Midbrain (tissue), 1 donor: ENCODE measurements at regions not wholly inside any gene's neighbourhood (a gene's known extent, or its start where the extent isn't known, plus 50 kb on each side); places are given as distances from the start of the nearest gene placed in this dataset.

Experiments used
- DNase-seq: peaks from one replicate; lab custom pipeline; 2025; lab: John Stamatoyannopoulos, UW

GRCh38 chr20:52643034-52643433 is 329.1 kb upstream of the TSHZ2 start:
- no peak for DNase-seq

DNA sequence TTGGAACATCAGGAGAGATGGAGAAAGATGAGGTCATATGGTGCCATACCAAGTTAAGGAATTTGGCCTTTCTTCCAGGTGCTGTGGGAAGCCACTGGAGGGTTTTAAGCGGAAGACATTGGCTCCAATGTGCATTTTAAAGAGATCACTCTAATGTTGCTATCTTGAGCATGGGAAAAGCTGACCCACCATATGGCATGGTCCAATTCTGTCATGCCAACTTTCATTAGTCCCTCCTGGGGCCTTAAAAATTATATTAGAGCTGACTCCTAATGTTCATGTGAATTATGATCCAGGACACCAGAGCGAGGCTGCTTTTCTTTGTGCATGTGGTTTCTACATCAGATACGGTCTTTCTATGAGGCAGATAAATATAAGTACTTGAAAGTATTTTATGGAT is 335.0 kb upstream of the TSHZ2 start:
- no peak for DNase-seq

- no peak for DNase-seq
Observed at GRCh38 chr20:52631469-52631868, 340.7 kb upstream of the TSHZ2 start.

DNA sequence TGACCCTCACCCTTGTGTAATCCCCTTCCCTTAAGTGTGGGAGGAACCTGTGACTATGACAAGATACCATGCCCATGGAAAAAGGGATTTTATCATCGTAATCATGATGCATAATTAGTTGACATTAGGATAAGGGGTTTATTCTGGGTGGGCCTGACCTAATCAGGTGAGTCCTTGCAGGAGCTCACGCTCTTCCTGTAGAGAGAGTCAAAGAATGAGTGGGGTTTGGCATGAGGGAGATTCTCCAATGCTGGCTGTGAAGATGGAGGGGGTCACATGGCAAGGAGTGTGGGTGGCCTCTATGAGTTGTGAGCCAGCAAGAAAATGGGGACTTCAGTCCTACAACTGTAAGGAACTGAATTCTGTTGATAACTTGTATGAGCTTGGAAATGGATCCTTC is 342.0 kb upstream of the TSHZ2 start:
- no peak for DNase-seq

DNA sequence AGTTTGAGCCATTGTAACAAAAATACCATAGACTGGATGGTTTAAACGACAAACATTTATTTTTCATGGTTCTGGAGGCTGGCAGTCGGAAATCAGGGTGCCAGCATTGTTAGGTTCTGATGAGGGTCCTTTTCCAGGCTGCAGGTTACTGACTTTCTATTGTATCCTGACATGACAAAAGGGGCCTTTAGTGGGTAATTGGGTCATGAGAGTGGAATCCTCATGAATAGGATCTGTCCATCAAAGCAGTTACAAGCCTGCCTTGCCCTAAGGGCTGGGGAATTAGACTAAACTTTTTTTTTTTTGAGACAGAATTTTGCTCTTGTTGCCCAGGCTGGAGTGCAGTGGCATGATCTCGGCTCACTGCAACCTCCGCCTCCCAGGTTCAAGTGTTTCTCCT is 347.9 kb upstream of the TSHZ2 start:
- DNase-seq = no peak

DNA sequence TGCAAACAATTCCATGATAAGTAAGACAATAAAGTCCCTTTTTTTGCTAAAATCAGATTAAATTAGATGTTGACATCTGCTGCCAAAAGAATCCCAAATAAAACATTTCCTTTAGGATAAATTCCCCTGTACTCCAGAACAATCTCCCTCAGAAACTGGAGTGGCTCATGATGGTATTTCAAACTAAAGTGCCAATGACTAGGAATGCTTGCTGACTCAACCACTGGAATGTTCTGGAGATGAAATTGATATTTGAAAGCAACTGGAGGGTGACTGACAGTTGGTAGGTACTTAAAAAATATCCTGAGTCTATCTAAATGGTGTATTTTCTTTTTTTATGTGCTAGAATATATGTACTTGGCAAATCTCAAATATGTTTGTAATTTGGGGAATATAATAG is 350.1 kb upstream of the TSHZ2 start:
- DNase-seq = no peak

GRCh38 chr20:52621401-52621800 is 350.8 kb upstream of the TSHZ2 start:
- DNase-seq = no peak

GRCh38 chr20:52619671-52620070 is 352.5 kb upstream of the TSHZ2 start:
- DNase-seq = no peak

- no peak for DNase-seq
Observed at GRCh38 chr20:52619101-52619500, 353.1 kb upstream of the TSHZ2 start.

- DNase-seq = no peak
Observed at GRCh38 chr20:52616629-52617028, 355.5 kb upstream of the TSHZ2 start.

DNA sequence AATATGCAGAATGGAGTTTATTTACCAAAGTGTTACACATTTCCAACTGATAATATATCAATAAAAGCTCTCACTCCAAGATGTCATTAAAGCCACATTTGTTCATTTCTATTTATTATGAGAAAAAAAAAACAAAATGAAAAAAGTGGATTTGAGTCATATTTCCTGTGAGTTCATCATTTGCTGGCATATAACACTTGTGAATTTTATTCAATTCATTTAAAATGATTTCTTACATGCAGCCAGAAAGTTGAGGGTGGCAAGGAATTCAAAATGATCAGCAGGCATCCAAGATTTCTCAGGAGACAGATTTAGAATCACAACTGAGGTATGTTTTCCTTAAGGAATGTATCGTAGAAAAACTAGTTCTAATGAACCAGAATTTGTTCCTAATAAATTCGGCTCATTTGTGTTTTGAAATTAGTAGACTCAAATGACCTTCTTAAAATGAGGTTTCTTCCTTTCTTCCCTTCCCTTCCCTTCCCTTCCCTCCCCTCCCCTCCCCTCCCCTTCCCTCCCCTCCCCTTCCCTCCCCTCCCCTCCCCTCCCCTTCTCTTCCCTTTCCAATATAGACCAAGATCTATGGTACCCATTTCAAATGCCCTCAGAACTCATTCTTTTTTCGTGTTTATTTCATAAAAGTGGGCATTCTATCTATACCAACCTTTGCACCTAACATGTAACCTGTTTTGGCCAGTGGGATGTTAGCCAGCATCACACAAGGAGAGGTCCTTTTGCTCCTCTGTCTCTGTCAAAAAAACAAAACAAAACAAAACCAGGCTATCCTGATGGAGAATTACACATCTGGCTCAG is 357.9 kb upstream of the TSHZ2 start:
- DNase-seq = no peak

DNA sequence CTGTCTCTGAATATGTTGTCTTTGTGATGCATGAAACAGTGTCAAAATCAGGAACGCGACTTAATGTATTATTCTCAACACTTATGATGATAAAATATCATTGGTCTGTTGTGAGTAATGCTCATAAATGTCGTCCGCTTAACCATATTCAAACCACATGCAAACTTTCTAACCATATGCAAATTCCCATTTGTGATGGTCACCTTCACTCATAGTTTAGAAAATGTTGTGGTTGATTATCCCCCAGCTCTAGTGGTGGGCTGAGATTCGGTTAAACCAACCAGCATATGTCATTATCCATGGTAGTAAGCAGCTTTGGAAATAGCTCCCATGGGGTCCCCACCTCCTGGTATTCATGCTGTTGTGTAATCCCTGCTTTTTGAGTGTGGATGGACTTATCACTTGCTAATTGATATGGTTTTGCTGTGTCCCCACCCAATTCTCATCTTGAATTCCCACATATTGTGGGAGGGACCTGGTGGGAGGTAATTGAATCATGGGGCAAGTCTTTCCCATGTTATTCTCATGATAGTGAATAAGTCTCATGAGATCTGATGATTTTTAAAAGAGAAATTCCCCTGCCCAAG is 360.0 kb upstream of the TSHZ2 start:
- no peak for DNase-seq

DNA sequence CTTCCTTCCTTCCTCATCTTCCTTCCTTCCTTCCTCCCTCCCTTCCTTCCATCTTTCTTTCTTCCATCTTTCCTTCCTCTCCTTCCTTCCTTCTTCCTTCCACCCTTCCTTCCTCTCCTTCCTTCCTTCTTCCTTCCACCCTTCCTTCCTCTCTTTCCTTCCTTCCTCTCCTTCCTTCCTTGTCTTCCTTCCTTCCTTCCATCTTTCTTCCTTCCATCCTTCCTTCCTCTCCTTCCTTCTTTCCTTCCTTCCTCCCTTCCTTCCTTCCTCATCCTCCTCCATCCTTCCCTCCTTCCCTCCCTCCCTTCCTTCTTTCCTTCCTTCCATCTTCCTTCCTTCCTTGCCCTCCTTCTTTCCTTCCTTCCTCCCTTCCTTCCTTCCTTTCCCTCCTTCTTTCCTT is 361.4 kb upstream of the TSHZ2 start:
- no peak for DNase-seq

- no peak for DNase-seq
Observed at GRCh38 chr20:52601295-52601971, 370.7 kb upstream of the TSHZ2 start.

- DNase-seq = no peak
Observed at GRCh38 chr20:52596256-52596655, 375.9 kb upstream of the TSHZ2 start.

GRCh38 chr20:52595518-52595917 is 376.6 kb upstream of the TSHZ2 start:
- no peak for DNase-seq

DNA sequence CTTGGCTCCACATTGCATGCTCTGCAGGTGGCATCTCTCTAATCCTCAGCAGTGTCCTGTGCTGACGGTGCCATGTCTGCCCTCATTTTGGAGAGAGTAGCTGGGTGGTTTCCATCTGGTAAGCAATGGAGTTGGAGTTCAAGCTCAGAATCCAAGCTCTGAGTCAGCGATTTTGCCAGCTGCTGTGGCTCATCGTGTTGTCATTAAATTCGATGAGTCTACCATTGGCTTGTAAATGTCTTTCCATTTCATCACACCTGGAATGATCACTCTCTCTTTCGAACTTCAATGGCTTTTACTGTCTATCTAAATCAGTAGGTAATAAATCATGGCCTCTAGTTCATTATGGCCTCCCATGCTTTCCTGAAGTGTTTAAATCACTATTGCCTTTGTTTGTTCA is 378.5 kb upstream of the TSHZ2 start:
- DNase-seq = no peak

- DNase-seq = no peak
Observed at GRCh38 chr20:52592567-52592966, 379.6 kb upstream of the TSHZ2 start.

DNA sequence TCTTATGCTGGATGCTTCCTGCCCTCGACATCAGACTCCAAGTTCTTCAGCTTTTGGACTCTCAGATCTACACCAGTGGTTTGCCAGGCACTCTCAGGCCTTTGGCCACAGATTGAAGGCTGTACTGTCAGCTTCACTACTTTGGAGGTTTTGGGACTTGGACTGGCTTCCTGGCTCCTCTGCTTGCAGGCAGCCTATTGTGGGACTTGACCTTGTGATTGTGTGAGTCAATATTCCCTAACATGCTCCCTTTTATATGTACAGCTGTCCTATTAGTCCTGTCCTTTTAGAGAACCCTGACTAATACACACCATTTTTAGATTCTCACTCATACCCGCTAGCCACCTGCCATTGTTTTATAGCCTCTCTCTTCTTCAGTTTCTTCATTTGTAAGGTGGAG is 382.1 kb upstream of the TSHZ2 start:
- DNase-seq = no peak

GRCh38 chr20:52589251-52589812 is 382.8 kb upstream of the TSHZ2 start:
- DNase-seq = no peak

GRCh38 chr20:52586660-52587059 is 385.5 kb upstream of the TSHZ2 start:
- DNase-seq = no peak

- no peak for DNase-seq
Observed at GRCh38 chr20:52585333-52585732, 386.8 kb upstream of the TSHZ2 start.

GRCh38 chr20:52578559-52578958 is 387.0 kb upstream of the ZFP64 start:
- DNase-seq = no peak
